Activated CD8-positive, alpha-beta T cell treated with anti-CD3 and anti-CD28 coated beads for 36 hours (primary cell): ENCODE measurements at regions not wholly inside any gene's neighbourhood (a gene's known extent, or its start where the extent isn't known, plus 50 kb on each side); places are given as distances from the start of the nearest gene placed in this dataset.

Source experiments
- ATAC-seq: fragments of 200-7000 bp; cut with Tn5 transposase; one replicate; pipeline ENCODE4 v1.10.0; 2021; ENCODE audit warnings: mild to moderate bottlenecking, moderate library complexity
- CTCF ChIA-PET: fragments of 350-600 bp; sonication (Branson Sonifier 250); formaldehyde crosslinking; loops from one replicate; lab custom pipeline; 2021; ENCODE audit warnings: antibody characterized with exemption; lab: Charles Lee
- POLR2A ChIA-PET: fragments of 350-600 bp; sonication (Branson Sonifier 250); formaldehyde crosslinking; loops from one replicate; lab custom pipeline; 2021; ENCODE audit warnings: antibody characterized with exemption; lab: Charles Lee
- DNase-seq: peaks from one replicate; pipeline ENCODE4 v3.0.0-alpha.2; 2020
- H3K27ac Mint-ChIP-seq: one replicate; pipeline ENCODE4 v1.8.0; 2021; ENCODE audit warnings: mild to moderate bottlenecking, mixed read lengths
- H3K27me3 Mint-ChIP-seq: one replicate; pipeline ENCODE4 v1.8.0; 2021; ENCODE audit warnings: mixed read lengths
- H3K36me3 Mint-ChIP-seq: one replicate; pipeline ENCODE4 v1.8.0; 2021; ENCODE audit warnings: low read depth, mixed read lengths
- H3K4me1 Mint-ChIP-seq: one replicate; pipeline ENCODE4 v1.8.0; 2021; ENCODE audit warnings: low read depth, mixed read lengths
- H3K4me3 Mint-ChIP-seq: one replicate; pipeline ENCODE4 v1.8.0; 2021; ENCODE audit warnings: mild to moderate bottlenecking, moderate library complexity, mixed read lengths
- H3K9me3 Mint-ChIP-seq: one replicate; pipeline ENCODE4 v1.8.0; 2021; ENCODE audit warnings: mixed read lengths
- CTCF ChIP-seq: fragments of 200-600 bp; IDR thresholded peaks from one replicate; pipeline ENCODE4 v1.8.0; 2022; ENCODE audit warnings: antibody characterized with exemption, mild to moderate bottlenecking
- intact Hi-C: fragments of 100-400 bp; cut with micrococcal nuclease; formaldehyde crosslinking; loops from one replicate; pipeline ENCODE4 v1.10.0; 2022

GRCh38 chr12:131221061-131221956 is 267.6 kb downstream of the ADGRD1 start:
- intact Hi-C loops: no loop called here
- ATAC-seq: no peak
- no peak overlapping the region for H3K27ac Mint-ChIP-seq
- H3K9me3 Mint-ChIP-seq: no peaks in the 10 kb centered on the region
- H3K4me1 Mint-ChIP-seq: peaks cover 14% of the 10 kb centered on the region
- POLR2A ChIA-PET: no interaction called here
- CTCF ChIA-PET: interaction anchor here (1.3 kb wide), 1 partner anchor 116 kb away, joined by 3 read pairs; no protein-coding TSS in a partner anchor
- peaks cover 19% of the 10 kb centered on the region for H3K27me3 Mint-ChIP-seq
- TF ChIP-seq CTCF: no peak
- no peak for DNase-seq
- H3K4me3 Mint-ChIP-seq: no peak overlapping the region
- no peaks in the 10 kb centered on the region for H3K36me3 Mint-ChIP-seq

- DNase-seq: no peak
- POLR2A ChIA-PET: no interaction called here
- H3K27ac Mint-ChIP-seq: no peak overlapping the region
- CTCF ChIA-PET: interaction anchor here (1.3 kb wide), 1 partner anchor 117 kb away, joined by 3 read pairs; no protein-coding TSS in a partner anchor
- peaks cover 13% of the 10 kb centered on the region for H3K4me1 Mint-ChIP-seq
- no peak overlapping the region for H3K4me3 Mint-ChIP-seq
- no peak for ATAC-seq
- H3K9me3 Mint-ChIP-seq: no peaks in the 10 kb centered on the region
- no peaks in the 10 kb centered on the region for H3K36me3 Mint-ChIP-seq
- H3K27me3 Mint-ChIP-seq: peaks cover 17% of the 10 kb centered on the region
- no peak for TF ChIP-seq CTCF
- intact Hi-C loops: no loop called here
These were observed 268.2 kb downstream of the ADGRD1 start for GRCh38 chr12:131221957-131222328.

GRCh38 chr12:131222329-131223139 is 268.8 kb downstream of the ADGRD1 start:
- H3K36me3 Mint-ChIP-seq: no peaks in the 10 kb centered on the region
- ChIA-PET CTCF (interaction anchor here (1.3 kb wide), 1 partner anchor 117 kb away, joined by 3 read pairs; no protein-coding TSS in a partner anchor), POLR2A (no interaction called here)
- DNase-seq (peak; percentile 57), ATAC-seq (peak; percentile 63)
- TF ChIP-seq CTCF: no peak
- intact Hi-C loops: no loop called here
- H3K27ac Mint-ChIP-seq: no peak overlapping the region
- H3K9me3 Mint-ChIP-seq: no peaks in the 10 kb centered on the region
- peaks cover 13% of the 10 kb centered on the region for H3K27me3 Mint-ChIP-seq
- H3K4me1 Mint-ChIP-seq: peaks cover 10% of the 10 kb centered on the region
- H3K4me3 Mint-ChIP-seq: no peak overlapping the region

- Mint-ChIP-seq H3K36me3 (no peaks in the 10 kb centered on the region), H3K27me3 (peaks cover 7% of the 10 kb centered on the region), H3K4me1 (peaks cover 10% of the 10 kb centered on the region), H3K27ac (no peak overlapping the region), H3K4me3 (no peak overlapping the region), H3K9me3 (no peaks in the 10 kb centered on the region)
- ATAC-seq (no peak), DNase-seq (no peak)
- TF ChIP-seq CTCF: no peak
- CTCF ChIA-PET: no interaction called here
- intact Hi-C loops: no loop called here
- POLR2A ChIA-PET: no interaction called here
These were observed 269.6 kb downstream of the ADGRD1 start for GRCh38 chr12:131223171-131223761.
